Embryonic facial prominence (tissue), 1 donor: ENCODE measurements at regions not wholly inside any gene's neighbourhood (a gene's known extent, or its start where the extent isn't known, plus 50 kb on each side); places are given as distances from the start of the nearest gene placed in this dataset.

Experiments used
- DNase-seq: peaks from one replicate; pipeline ENCODE4 v3.0.0-alpha.2; 2016; ENCODE audit errors: extremely low spot score

- DNase-seq = no peak
Measured at GRCh38 chr12:58190618-58191017, 249.3 kb downstream of the ATP23 start.

DNA sequence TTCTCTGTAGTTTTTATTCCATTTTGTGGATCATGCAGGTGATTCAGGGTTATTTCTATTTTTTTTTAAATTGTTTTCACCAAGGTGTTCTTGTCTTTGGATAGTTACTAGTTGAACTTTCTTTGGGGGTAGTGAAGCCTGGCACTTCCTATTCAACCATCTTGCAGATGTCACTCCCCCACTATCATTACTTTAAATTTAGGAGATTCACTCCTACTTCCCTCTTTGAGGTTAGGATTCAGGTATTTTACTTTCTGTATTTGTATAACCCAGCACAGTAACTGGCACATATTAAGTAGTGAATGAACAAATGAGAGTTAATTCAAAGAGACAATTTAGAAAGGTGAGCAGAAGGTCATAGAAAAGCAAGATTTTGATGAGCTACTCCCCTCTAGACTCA is 255.6 kb downstream of the ATP23 start:
- DNase-seq = no peak

GRCh38 chr12:58202933-58203718 is 261.8 kb downstream of the ATP23 start:
- DNase-seq = no peak

- DNase-seq = no peak
Measured at GRCh38 chr12:58204071-58204470, 262.7 kb downstream of the ATP23 start.

GRCh38 chr12:58206876-58207275 is 265.5 kb downstream of the ATP23 start:
- DNase-seq = no peak

- no peak for DNase-seq
Measured at GRCh38 chr12:58211211-58211610, 269.8 kb downstream of the ATP23 start.

- DNase-seq = no peak
Measured at GRCh38 chr12:58217130-58217529, 275.8 kb downstream of the ATP23 start.

DNA sequence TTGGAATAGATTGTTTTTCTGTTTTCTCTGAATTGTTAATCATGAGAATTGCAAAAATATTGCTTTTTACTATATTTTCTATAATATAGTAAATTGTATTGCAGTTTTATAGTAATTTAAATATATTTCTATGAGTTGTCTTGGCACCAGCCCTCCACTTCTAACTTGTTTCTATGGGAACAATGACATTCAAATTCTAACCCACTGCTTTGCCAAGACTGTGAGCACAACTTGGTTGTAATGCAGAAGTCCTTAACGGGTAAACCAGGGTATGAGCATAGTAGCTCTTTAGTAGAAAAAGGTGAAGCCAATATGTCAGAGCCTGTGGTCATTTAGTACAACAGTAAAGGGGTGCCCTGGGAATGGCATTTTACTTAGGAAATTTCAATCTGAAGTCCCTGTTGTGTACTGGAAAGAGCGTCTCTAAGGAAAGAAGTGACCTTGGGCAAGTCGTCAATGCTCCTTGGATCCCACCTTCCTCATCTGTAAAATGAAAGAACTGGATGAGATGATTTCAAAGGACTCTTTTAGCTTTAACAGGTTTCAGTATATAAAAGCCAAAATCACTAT is 283.3 kb downstream of the ATP23 start:
- DNase-seq = no peak

DNA sequence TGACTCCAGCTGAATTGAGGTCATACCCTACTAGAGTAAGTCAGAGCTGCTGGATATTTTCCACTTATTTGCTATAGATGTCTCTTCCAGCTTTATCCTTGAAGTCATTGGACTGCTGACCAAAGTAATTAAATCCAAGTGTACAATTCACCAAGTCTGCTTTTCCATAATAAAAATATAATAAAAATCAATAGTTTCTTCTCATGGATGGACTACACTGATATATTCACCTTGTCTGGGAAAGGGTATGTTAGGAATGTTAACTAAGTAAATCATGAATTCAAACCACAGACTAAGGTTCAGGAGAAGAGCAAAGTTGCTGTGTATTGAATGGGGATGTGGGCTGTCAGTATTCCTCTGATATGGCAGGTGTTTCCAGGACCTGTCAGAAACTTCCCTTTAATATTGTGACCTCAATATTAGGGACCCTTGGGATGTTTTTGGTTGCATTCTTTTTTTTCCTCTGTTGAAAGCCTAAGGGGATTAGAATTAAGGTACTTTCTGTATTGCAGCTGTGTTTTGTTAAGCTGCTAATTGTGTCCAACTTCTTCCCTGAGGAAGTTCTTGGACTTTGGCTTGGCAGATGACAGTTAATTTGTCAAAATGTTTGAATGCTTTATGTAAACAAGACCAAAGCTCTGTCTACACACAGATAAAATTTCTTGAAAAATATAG is 284.0 kb downstream of the ATP23 start:
- DNase-seq = no peak

GRCh38 chr12:58233886-58234285 is 292.5 kb downstream of the ATP23 start:
- DNase-seq = no peak

- no peak for DNase-seq
Measured at GRCh38 chr12:58238411-58238810, 297.0 kb downstream of the ATP23 start.

GRCh38 chr12:58241099-58241498 is 299.7 kb downstream of the ATP23 start:
- DNase-seq = no peak

DNA sequence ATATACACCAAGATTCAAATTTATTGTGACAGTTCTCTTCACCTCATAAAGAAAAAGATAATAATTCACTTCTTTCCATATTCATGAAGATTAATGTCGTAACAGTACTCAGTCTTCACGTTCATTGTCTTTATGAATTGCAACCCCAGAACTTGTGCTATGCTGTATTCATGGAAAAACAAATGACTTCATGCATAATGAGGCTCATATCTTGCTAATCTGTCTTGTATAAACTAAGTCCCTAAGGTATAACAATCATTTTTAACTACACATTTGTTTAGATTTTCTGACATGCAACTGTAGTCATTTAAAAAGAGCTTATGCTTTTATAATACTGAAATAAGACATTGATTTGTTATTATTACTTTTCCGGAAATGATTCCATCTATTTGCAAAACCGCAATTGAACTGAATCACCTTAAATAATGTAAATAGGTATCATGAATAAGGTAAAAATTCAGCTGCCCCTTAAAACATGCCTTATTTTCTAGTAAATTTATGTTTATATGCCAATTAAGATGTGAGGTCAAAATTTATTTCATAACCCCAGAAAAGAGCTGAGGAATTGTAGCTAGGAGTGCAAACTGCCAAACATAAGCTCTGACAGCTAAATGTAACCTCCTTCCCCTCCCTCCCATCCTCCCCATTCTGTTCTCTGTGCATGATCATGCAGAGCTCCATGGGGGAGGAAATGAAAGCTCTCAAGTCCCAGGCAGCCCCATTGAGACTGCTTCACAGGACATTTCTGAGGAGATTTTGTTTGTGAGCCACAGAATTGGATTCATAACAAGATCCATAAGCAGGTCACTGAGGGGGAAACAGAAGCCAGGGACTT is 301.6 kb downstream of the ATP23 start:
- no peak for DNase-seq

DNA sequence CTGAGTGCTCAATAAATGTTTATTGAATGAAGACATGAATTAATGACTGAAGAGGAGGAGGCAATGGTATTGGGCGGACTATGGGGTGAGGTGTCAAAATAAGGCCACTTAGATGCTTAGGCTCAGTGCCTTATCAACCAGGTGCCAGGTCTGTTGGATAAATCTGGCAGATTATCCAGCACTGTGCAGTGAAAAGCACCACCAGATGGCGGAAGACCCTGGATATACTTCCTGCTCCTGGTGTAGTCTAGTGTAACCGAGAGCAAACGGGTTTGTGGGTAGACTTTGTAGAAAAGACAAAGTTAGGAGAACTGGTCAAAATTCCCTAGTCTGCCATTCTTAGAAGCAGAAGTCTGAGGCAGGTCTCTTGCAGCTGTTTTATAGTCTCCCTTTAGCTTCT is 306.3 kb downstream of the ATP23 start:
- DNase-seq = no peak

- DNase-seq = no peak
Measured at GRCh38 chr12:58248599-58248998, 307.2 kb downstream of the ATP23 start.

- DNase-seq = no peak
Measured at GRCh38 chr12:58249610-58250009, 308.2 kb downstream of the ATP23 start.

DNA sequence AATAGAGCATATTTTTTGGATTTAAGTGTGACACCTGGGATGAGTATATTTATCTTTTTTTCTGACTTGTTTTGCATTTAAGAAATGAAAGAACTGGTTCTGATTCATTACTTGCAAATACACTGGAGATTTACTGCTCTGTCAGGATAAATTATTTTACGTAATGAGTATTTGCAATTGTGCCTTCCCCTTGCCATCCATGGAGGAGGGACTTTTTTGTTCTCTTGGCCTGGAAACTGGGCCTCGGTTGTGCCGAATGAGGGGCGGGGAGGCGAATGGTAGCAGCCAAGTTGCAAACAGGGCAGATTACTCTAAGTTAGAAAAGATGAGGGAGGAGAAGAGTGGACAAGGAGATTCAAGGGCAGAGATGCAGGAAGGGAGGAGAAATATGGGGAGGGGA is 308.7 kb downstream of the ATP23 start:
- no peak for DNase-seq

DNA sequence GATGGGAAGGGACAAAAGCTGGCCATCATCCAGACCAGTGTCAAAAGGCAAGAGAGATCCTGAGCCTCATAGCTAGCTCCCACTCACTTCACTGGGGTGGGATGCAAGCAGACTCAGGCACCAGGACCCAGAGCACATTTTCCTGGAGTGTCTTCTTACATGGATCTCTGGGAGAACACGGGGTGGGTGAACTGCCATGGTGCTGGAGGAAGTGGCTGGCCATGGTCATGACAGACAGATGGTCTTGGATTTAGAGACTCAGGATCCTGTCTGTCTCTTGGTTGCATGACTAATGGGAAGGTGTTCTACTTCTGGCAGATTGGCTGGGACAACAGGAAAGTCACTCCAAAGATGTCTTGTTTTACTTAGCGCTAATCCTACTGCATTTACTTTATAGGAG is 311.5 kb downstream of the ATP23 start:
- no peak for DNase-seq

DNA sequence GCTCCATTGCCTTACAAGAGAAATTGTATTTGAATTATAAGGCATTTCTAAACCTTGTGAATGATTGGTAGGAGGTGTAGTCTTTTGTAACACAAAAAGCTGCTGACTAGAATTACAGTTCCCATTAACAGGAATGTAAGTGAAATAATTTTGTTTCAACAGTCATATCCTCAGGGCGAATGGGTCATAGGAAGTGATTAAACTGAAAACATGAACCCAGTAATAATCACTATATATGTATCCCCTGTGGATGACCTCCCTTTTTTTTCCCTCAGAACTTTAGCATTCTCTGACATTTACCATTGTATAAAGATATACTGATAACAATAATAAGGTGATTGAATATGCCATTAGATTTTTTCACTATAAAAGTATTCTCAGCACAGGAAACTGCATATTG is 312.3 kb downstream of the ATP23 start:
- no peak for DNase-seq

DNA sequence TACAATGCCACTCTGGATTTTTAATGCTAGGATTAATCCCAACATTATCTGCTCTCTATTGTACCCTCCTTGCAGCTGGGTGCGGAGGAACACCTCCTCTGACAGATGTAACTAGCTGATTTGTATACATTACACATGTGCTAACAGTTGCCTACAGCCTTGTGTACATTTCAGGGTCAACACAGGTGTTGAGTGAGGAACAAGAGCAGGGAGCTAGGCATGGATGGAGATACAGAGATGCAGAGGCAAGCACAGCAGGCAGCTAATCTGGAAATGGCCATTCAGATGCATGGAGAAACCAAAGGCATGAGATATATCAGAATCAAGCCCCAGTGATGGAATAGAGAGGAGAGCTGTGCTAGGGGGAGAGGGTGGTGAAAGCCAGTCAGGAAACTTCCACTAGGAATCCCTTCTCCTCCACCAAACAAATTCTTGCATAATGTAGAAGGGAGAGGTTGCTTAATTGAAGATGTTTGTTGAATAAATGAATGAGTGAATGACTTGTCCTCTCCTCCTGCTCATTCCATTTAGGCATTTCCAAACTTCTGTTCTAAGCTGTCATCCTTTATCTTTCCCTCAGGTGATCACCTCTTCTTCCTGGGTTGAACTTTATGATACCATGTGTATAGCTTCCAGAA is 313.2 kb downstream of the ATP23 start:
- DNase-seq = no peak

DNA sequence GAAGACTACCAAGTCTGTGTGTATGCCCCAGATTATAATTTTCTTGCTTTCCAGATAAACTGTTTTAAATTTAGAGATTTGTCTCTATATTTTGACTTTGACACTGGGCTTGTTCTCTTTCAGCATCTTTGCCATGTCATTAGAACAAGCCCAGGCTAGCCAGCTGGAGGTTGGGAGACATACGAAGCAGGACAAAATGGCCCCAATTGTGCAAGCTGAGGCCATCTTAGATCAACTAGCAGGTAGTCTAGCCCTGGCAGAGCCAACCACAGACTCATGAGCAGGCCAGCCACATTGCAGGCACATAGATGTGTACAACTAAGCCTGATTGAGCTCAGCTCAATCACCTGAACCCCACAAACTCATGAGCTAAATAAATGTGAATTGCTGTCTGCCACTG is 321.4 kb downstream of the ATP23 start:
- no peak for DNase-seq

DNA sequence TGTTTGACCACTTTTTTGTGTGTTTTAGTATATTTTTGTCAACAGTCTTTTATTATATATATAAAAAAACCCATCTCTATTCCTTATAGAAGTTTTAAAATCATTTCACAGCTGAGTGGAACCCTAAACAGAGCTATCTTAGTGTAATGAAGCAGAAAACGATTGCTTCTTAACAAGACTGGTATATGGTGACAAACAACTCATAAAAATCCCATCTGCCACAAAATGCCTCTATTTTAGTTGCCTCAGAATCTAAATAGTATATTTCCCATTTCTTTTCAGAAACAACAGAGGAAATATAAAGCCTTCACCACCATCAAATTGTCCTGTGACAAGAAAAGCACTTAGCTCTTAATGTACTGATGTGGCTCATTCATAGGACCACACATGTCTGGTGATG is 322.4 kb downstream of the ATP23 start:
- DNase-seq = no peak
